ENCODE measurements at regions not wholly inside any gene's neighbourhood (a gene's known extent, or its start where the extent isn't known, plus 50 kb on each side); places are given as distances from the start of the nearest gene placed in this dataset.

DNA sequence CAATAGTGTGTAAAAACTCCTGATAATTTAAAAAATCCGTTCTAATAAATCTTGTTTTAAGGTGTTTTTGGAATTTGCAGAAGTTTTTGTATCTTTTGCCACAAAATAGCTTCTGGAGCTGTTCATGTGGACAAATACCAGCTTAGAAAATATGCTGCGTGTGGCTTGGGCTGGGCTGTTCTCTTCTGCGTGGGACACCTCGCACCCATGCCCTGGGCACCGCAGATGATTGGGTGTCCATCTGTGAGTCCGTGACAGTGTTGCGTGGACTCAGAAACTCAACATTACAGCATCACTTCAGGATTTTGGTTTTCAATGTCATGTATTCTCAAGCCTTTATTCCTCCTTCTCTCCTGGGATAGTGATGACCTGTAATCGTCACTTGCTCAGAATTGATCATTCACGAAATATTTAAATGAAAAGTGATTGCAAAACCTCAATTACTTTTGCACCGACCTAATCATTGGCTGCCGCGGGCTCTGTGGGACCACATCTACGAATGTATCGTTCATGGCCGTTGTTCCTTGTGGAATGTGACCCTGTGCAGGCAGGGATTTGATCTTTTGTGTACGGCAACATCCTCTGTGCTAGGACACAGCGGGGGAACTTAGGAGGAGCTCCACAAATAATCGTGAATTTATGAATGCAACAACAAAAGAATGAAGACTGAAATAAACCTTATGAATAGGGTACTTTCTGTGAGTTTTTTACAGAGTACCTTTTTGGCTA is 210.3 kb upstream of the FOXF1 start:
- Histone ChIP-seq H3K27ac (ENCODE audit: insufficient read depth, low read depth, low read length) (no peak overlapping the region), H3K4me1 (ENCODE audit: control insufficient read depth, extremely low read depth, insufficient read depth, low read length) (no peaks in the 10 kb centered on the region), H3K4me3 (replicated peaks in 1 of 3; ENCODE audit: insufficient read depth in 1 of 3, low read depth in 1 of 3, low read length in 3 of 3) (no peak overlapping the region), H3K79me2 (ENCODE audit: control insufficient read depth, insufficient read depth, low read length) (no peaks in the 10 kb centered on the region), H3K9me1 (replicated peaks; ENCODE audit: control insufficient read depth, extremely low read depth, insufficient read depth, low read length) (no peaks in the 10 kb centered on the region), H4K20me1 (replicated peaks; ENCODE audit: control insufficient read depth, extremely low read depth, insufficient read depth, low read length) (no peaks in the 10 kb centered on the region), H3K9ac (replicated peaks; ENCODE audit: extremely low read depth, insufficient read depth, low read length) (no peak overlapping the region), H3K4me2 (ENCODE audit: insufficient read depth, low read length) (no peak overlapping the region), H3K27me3 (ENCODE audit: control insufficient read depth in 2 of 2, insufficient read depth in 2 of 2, low read length in 2 of 2) (peaks cover 57 to 65% of the 10 kb centered on the region in 2 experiments), H3K36me3 (ENCODE audit: control insufficient read depth in 2 of 2, extremely low read depth in 1 of 2, insufficient read depth in 2 of 2, low read length in 2 of 2) (no peaks in the 10 kb centered on the region), H2AFZ (ENCODE audit: low read depth, low read length) (no peak overlapping the region), H3K9me3 (replicated peaks; ENCODE audit: control insufficient read depth, insufficient read depth, low read length) (no peaks in the 10 kb centered on the region)
- BruUV-seq (replicated peaks) = no TSS peak
- CTCF ChIA-PET = interaction anchor here (1.4 to 2.5 kb wide), 4 partner anchors 8 to 218 kb away, joined by 3 to 6 read pairs (median 4); no protein-coding TSS in a partner anchor
- intact Hi-C loops (cut with micrococcal nuclease) = no loop called here
- no peak for DNase-seq (ENCODE audit: low read depth, low spot score)
- no peak for FAIRE-seq
- dilution Hi-C loops (cut with MboI; ENCODE audit: extremely low pct_ligation_motif_present, low sequenced_read_pairs) = no loop called here
- POLR2A ChIA-PET = no interaction called here
- TF ChIP-seq EZH2 (IDR thresholded peaks at IDR 0.05; ENCODE audit: borderline replicate concordance, low read depth, low read length, severe bottlenecking) = no peak
- no peak for TF ChIP-seq JUN (IDR thresholded peaks at IDR 0.05; ENCODE audit: borderline replicate concordance, insufficient read depth, insufficient read length, low read depth)
- TF ChIP-seq, protein P1, sequence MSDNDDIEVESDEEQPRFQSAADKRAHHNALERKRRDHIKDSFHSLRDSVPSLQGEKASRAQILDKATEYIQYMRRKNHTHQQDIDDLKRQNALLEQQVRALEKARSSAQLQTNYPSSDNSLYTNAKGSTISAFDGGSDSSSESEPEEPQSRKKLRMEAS (IDR thresholded peaks at IDR 0.05; ENCODE audit: insufficient read depth, insufficient read length) = no peak
- no peak for TF ChIP-seq MYC (IDR thresholded peaks at IDR 0.05; ENCODE audit: low read depth, low read length)

DNA sequence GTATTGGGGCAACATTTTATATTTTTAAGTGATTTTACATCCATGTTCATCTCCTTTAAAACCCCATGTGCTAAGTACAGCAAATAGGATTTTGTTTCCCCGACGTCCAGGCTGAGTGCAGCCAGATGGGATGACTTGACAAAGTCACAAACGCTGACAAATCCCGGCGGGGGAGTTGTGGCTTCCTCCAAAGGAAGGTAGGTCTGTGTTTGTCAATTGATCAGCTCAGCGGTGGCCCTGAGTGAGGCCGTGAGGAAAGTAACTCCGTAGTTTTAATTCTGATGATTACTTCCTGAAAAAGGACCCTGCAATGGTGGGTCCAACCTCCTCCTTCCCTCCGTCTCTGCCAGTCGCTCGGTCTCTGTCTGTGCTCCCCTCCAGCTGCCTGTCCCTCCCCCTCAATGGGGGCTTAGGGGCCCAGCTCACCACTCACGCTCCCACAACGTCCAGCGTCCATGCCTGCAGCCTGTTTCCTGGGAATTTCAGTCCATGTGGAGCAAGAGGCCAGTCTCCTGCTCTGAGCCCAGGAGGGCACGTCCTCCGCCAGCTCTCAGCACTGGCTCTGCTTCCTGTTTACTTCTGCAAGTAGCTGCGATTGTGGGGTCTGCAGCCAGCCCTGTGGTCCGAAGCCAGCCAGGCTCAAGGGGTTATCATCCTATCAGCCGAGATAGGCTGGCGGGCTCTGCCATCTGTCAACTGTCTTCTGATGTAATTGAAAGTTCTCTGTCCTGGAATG is 209.4 kb upstream of the FOXF1 start:
- Histone ChIP-seq H2AFZ (ENCODE audit: low read depth, low read length) (no peak overlapping the region), H3K4me3 (replicated peaks in 1 of 3; ENCODE audit: insufficient read depth in 1 of 3, low read depth in 1 of 3, low read length in 3 of 3) (no peak overlapping the region), H3K4me2 (ENCODE audit: insufficient read depth, low read length) (no peak overlapping the region), H3K9me1 (replicated peaks; ENCODE audit: control insufficient read depth, extremely low read depth, insufficient read depth, low read length) (no peaks in the 10 kb centered on the region), H3K27ac (ENCODE audit: insufficient read depth, low read depth, low read length) (no peak overlapping the region), H3K27me3 (ENCODE audit: control insufficient read depth in 2 of 2, insufficient read depth in 2 of 2, low read length in 2 of 2) (peaks cover 56 to 70% of the 10 kb centered on the region in 2 experiments), H3K9ac (replicated peaks; ENCODE audit: extremely low read depth, insufficient read depth, low read length) (no peak overlapping the region), H3K4me1 (ENCODE audit: control insufficient read depth, extremely low read depth, insufficient read depth, low read length) (no peaks in the 10 kb centered on the region), H3K9me3 (replicated peaks; ENCODE audit: control insufficient read depth, insufficient read depth, low read length) (no peaks in the 10 kb centered on the region), H3K36me3 (ENCODE audit: control insufficient read depth in 2 of 2, extremely low read depth in 1 of 2, insufficient read depth in 2 of 2, low read length in 2 of 2) (no peaks in the 10 kb centered on the region), H3K79me2 (ENCODE audit: control insufficient read depth, insufficient read depth, low read length) (no peaks in the 10 kb centered on the region), H4K20me1 (replicated peaks; ENCODE audit: control insufficient read depth, extremely low read depth, insufficient read depth, low read length) (no peaks in the 10 kb centered on the region)
- intact Hi-C loops (cut with micrococcal nuclease) = no loop called here
- ChIA-PET POLR2A (no interaction called here), CTCF (interaction anchor here (1.1 to 1.5 kb wide), 2 partner anchors 9 to 14 kb away, joined by 3 read pairs; no protein-coding TSS in a partner anchor)
- TF ChIP-seq EZH2 (IDR thresholded peaks at IDR 0.05; ENCODE audit: borderline replicate concordance, low read depth, low read length, severe bottlenecking) (peak; percentile 56), JUN (IDR thresholded peaks at IDR 0.05; ENCODE audit: borderline replicate concordance, insufficient read depth, insufficient read length, low read depth) (no peak)
- no peak for FAIRE-seq
- no TSS peak for BruUV-seq (replicated peaks)
- dilution Hi-C loops (cut with MboI; ENCODE audit: extremely low pct_ligation_motif_present, low sequenced_read_pairs) = no loop called here
- DNase-seq (ENCODE audit: low read depth, low spot score) = peak; percentile 34

Measured in endothelial cell of umbilical vein (primary cell).